ENCODE measurements at regions not wholly inside any gene's neighbourhood (a gene's known extent, or its start where the extent isn't known, plus 50 kb on each side); places are given as distances from the start of the nearest gene placed in this dataset.
"Not testable (repeated sequence)": the region's sequence is repeated elsewhere in the genome, so short reads cannot be mapped to it uniquely, and the experiment has no call there.

DNA sequence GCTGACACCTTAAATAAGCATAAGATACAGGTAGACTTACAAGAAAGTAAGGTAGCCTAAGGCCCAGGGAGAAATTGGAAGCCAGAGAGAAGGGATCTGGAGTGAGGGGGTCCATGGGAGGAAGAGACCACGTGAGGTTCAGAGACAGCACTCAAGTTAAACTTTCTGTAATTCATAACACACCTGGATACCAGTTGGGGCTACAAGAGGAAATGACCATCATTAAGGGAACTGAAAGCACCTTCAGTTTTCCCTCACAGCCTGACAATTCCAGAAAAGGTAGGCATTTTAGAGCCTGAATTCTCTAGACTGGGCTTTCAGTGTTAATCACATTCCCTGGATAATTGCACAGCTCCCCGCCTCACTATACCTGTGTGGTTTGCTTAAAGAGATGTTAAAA, 355.5 kb downstream of the FBXW7 start (continued):
- TF ChIP-seq ZFHX2 (tag by site-specific recombination; conservative IDR thresholded peaks at IDR 0.05) (no peak), ZNF202 (tag by site-specific recombination; IDR thresholded peaks at IDR 0.05; ENCODE audit: borderline replicate concordance) (no peak), ZNF561 (tag by site-specific recombination; IDR thresholded peaks at IDR 0.05; ENCODE audit: borderline replicate concordance) (no peak)

DNA sequence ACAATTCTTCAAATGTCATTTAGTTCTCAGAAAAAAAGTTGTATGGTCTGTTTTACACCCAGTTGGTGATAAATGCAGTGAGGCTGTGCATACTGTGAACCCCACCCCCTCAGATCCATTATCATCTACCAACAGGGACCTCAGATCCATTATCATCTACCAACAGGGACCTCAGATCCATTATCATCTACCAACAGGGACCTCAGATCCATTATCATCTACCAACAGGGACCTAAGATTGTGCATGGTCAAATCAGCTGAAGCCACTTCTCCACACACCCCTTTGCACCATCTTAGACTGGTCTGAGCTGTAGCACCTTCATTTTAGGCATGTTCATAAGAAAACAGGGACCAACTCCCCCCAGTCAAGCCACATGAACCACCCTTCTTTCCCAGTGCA, 358.4 kb downstream of the FBXW7 start:
- POLR2A ChIA-PET; H3K36me3 ChIP-seq (ENCODE audit: control insufficient read depth in 2 of 2, insufficient read depth in 1 of 2, low read length in 2 of 2); H3K4me3 ChIP-seq (ENCODE audit: low read depth, low read length); H3K4me1 ChIP-seq (ENCODE audit: control insufficient read depth, insufficient read depth, low read length); H3K9me3 ChIP-seq (ENCODE audit: control insufficient read depth, insufficient read depth, low read depth, low read length); H3K27ac ChIP-seq (ENCODE audit: extremely low read depth, low read depth, low read length): not testable (repeated sequence)
- CTCF ChIA-PET = interaction anchor here (0.7 kb wide), 1 partner anchor 39 kb away, joined by 3 read pairs; no protein-coding TSS in a partner anchor

- CTCF ChIA-PET = no interaction called here
- peak; percentile 56; the same call in 1 of the 2 replicates for TF ChIP-seq ZNF366 (tag by site-specific recombination; conservative IDR thresholded peaks at IDR 0.05)
- no peak for TF ChIP-seq ZNF548 (tag by site-specific recombination; IDR thresholded peaks at IDR 0.05)
- H3K4me3 ChIP-seq (ENCODE audit: low read depth, low read length) = no peak overlapping the region
Measured at GRCh38 chr4:152176627-152177214, 359.2 kb downstream of the FBXW7 start.

DNA sequence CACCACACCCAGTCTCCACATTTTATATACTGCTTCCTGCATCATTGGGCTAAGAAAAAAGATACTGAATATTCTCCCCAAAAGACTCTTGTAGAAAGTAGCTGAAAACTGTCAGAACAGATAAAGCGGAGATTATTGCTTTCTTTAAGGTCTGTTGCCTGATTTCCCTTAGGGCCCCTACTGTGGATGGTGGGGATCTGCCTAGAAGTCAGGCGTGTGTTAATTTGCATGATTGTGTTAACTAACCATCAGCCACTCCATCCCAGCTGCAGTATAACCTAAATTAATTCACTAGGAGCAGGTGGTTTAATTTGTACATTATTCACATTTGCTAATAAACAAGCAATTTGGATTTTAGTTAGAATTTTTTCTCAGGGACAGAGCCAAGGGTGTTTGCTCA, 360.3 kb downstream of the FBXW7 start:
- no peaks in the 10 kb centered on the region for H3K36me3 ChIP-seq (ENCODE audit: control insufficient read depth in 2 of 2, insufficient read depth in 1 of 2, low read length in 2 of 2)
- no peaks in the 10 kb centered on the region for H3K9me3 ChIP-seq (ENCODE audit: control insufficient read depth, insufficient read depth, low read depth, low read length)
- TF ChIP-seq ZNF510 (tag by site-specific recombination; IDR thresholded peaks at IDR 0.05; ENCODE audit: insufficient replicate concordance) (no peak), ZNF677 (tag by site-specific recombination; IDR thresholded peaks at IDR 0.05) (no peak), MEIS1 (CRISPR knock-in tag; IDR thresholded peaks at IDR 0.05; ENCODE audit: borderline replicate concordance) (no peak), ZNF175 (tag by site-specific recombination; IDR thresholded peaks at IDR 0.05) (no peak), ZNF350 (tag by site-specific recombination; IDR thresholded peaks at IDR 0.05) (no peak), ZNF513 (tag by site-specific recombination; IDR thresholded peaks at IDR 0.05) (no peak), ZNF76 (tag by site-specific recombination; IDR thresholded peaks at IDR 0.05; ENCODE audit: borderline replicate concordance, low read depth) (no peak), EGR2 (tag by site-specific recombination; IDR thresholded peaks at IDR 0.05; ENCODE audit: low read depth) (no peak), ZNF747 (tag by site-specific recombination; IDR thresholded peaks at IDR 0.05) (no peak), ZNF169 (tag by site-specific recombination; IDR thresholded peaks at IDR 0.05) (no peak)
- TF ChIP-seq, protein P1, sequence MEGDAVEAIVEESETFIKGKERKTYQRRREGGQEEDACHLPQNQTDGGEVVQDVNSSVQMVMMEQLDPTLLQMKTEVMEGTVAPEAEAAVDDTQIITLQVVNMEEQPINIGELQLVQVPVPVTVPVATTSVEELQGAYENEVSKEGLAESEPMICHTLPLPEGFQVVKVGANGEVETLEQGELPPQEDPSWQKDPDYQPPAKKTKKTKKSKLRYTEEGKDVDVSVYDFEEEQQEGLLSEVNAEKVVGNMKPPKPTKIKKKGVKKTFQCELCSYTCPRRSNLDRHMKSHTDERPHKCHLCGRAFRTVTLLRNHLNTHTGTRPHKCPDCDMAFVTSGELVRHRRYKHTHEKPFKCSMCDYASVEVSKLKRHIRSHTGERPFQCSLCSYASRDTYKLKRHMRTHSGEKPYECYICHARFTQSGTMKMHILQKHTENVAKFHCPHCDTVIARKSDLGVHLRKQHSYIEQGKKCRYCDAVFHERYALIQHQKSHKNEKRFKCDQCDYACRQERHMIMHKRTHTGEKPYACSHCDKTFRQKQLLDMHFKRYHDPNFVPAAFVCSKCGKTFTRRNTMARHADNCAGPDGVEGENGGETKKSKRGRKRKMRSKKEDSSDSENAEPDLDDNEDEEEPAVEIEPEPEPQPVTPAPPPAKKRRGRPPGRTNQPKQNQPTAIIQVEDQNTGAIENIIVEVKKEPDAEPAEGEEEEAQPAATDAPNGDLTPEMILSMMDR (tag by site-specific recombination; IDR thresholded peaks at IDR 0.05) = no peak
- TF ChIP-seq, protein P2, sequence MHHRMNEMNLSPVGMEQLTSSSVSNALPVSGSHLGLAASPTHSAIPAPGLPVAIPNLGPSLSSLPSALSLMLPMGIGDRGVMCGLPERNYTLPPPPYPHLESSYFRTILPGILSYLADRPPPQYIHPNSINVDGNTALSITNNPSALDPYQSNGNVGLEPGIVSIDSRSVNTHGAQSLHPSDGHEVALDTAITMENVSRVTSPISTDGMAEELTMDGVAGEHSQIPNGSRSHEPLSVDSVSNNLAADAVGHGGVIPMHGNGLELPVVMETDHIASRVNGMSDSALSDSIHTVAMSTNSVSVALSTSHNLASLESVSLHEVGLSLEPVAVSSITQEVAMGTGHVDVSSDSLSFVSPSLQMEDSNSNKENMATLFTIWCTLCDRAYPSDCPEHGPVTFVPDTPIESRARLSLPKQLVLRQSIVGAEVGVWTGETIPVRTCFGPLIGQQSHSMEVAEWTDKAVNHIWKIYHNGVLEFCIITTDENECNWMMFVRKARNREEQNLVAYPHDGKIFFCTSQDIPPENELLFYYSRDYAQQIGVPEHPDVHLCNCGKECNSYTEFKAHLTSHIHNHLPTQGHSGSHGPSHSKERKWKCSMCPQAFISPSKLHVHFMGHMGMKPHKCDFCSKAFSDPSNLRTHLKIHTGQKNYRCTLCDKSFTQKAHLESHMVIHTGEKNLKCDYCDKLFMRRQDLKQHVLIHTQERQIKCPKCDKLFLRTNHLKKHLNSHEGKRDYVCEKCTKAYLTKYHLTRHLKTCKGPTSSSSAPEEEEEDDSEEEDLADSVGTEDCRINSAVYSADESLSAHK (tag by site-specific recombination; IDR thresholded peaks at IDR 0.05) = no peak
- CTCF ChIA-PET = no interaction called here
- no peaks in the 10 kb centered on the region for H3K4me1 ChIP-seq (ENCODE audit: control insufficient read depth, insufficient read depth, low read length)
- POLR2A ChIA-PET = no interaction called here
- no peak overlapping the region for H3K4me3 ChIP-seq (ENCODE audit: low read depth, low read length)
- no peak overlapping the region for H3K27ac ChIP-seq (ENCODE audit: extremely low read depth, low read depth, low read length)

More at GRCh38 chr4:152176627-152177214, 359.2 kb downstream of the FBXW7 start:
- no peaks in the 10 kb centered on the region for H3K36me3 ChIP-seq (ENCODE audit: control insufficient read depth in 2 of 2, insufficient read depth in 1 of 2, low read length in 2 of 2)
- POLR2A ChIA-PET = no interaction called here
- no peak overlapping the region for H3K27ac ChIP-seq (ENCODE audit: extremely low read depth, low read depth, low read length)
- H3K9me3 ChIP-seq (ENCODE audit: control insufficient read depth, insufficient read depth, low read depth, low read length) = no peaks in the 10 kb centered on the region
- H3K4me1 ChIP-seq (ENCODE audit: control insufficient read depth, insufficient read depth, low read length) = no peaks in the 10 kb centered on the region
